ENCODE measurements at regions not wholly inside any gene's neighbourhood (a gene's known extent, or its start where the extent isn't known, plus 50 kb on each side); places are given as distances from the start of the nearest gene placed in this dataset.
A peak's percentile ranks its signal among the peaks of the same experiment; 100 is the strongest.

- Histone ChIP-seq H3K27me3 (ENCODE audit: control insufficient read depth in 1 of 2, insufficient read depth in 2 of 2, low read length in 2 of 2) (peaks cover 0 to 17% of the 10 kb centered on the region in 2 experiments; a peak in 3 of 5 replicates), H3K79me2 (ENCODE audit: insufficient read depth, low read length) (no peaks in the 10 kb centered on the region), H3K36me3 (replicated peaks in 1 of 2; ENCODE audit: control insufficient read depth in 1 of 2, insufficient read depth in 2 of 2, low read length in 2 of 2) (no peaks in the 10 kb centered on the region), H3K9ac (ENCODE audit: insufficient read depth, low read depth, low read length) (no peak overlapping the region), H3K9me3 (ENCODE audit: low read length) (no peaks in the 10 kb centered on the region), H3K4me2 (ENCODE audit: low read depth, low read length) (no peak overlapping the region), H2AFZ (ENCODE audit: low read length) (no peak overlapping the region), H4K20me1 (ENCODE audit: insufficient read depth, low read length) (no peaks in the 10 kb centered on the region), H3K4me1 (ENCODE audit: insufficient read depth, low read length) (peaks cover 8% of the 10 kb centered on the region), H3K4me3 (replicated peaks in 1 of 3; ENCODE audit: insufficient read depth in 1 of 3, low read depth in 2 of 3, low read length in 3 of 3) (no peak overlapping the region), H3K27ac (ENCODE audit: extremely low read length, insufficient read depth, low read length) (no peak overlapping the region)
- BruUV-seq (replicated peaks), result no TSS peak
- intact Hi-C loops (cut with micrococcal nuclease; ENCODE audit: unreplicated experiment) (no loop called here), in situ Hi-C loops (cut with HindIII; ENCODE audit: extremely low pct_ligation_motif_present, low pct_unique_long_range_greater_than_20kb) (no loop called here)
- WGBS (ENCODE audit: low lambda C conversion rate), result 20% methylated on average over 4 of the region's 4 CpGs
- ChIA-PET POLR2A (no interaction called here), CTCF (ENCODE audit: low intra/inter-chr PET ratio, low total read pairs) (no interaction called here)
- TF ChIP-seq SMAD3 (CRISPR knock-in tag; IDR thresholded peaks at IDR 0.05), result no peak
- no peak for TF ChIP-seq ISL2 (CRISPR knock-in tag; IDR thresholded peaks at IDR 0.05)
- TF ChIP-seq MAFF (IDR thresholded peaks at IDR 0.05; ENCODE audit: low read depth, low read length), result peak; percentile 81
- no peak for TF ChIP-seq POGZ (CRISPR knock-in tag; IDR thresholded peaks at IDR 0.05)
- TF ChIP-seq ZFP62 (CRISPR knock-in tag; IDR thresholded peaks at IDR 0.05), result no peak
- TF ChIP-seq RBM39 (IDR thresholded peaks at IDR 0.05; ENCODE audit: low read depth, low read length, poor library complexity, severe bottlenecking), result no peak
- peak; percentile 78 to 86; a peak in 3 of 4 replicates for TF ChIP-seq MAFK (conservative IDR thresholded peaks at IDR 0.05 in 1 of 2, IDR thresholded peaks at IDR 0.05 in 1 of 2; ENCODE audit: low read length in 2 of 2)
- no peak for TF ChIP-seq CC2D1A (CRISPR knock-in tag; IDR thresholded peaks at IDR 0.05)
- TF ChIP-seq SIN3A (IDR thresholded peaks at IDR 0.05; ENCODE audit: borderline replicate concordance, low read depth, low read length), result no peak
- no peak for FAIRE-seq
- DNase-seq (ENCODE audit: low spot score), result no peak
- no peak for ATAC-seq
Observed at GRCh38 chr2:176558574-176559140, 289.4 kb downstream of the MTX2 start.

- Histone ChIP-seq H3K79me2 (ENCODE audit: insufficient read depth, low read length) (no peaks in the 10 kb centered on the region), H3K36me3 (replicated peaks in 1 of 2; ENCODE audit: control insufficient read depth in 1 of 2, insufficient read depth in 2 of 2, low read length in 2 of 2) (no peaks in the 10 kb centered on the region), H3K27me3 (ENCODE audit: control insufficient read depth in 1 of 2, insufficient read depth in 2 of 2, low read length in 2 of 2) (peaks cover 0 to 8% of the 10 kb centered on the region in 2 experiments; a peak in 2 of 5 replicates), H3K27ac (ENCODE audit: extremely low read length, insufficient read depth, low read length) (no peak overlapping the region), H3K9me3 (ENCODE audit: low read length) (no peaks in the 10 kb centered on the region), H3K4me3 (replicated peaks in 1 of 3; ENCODE audit: insufficient read depth in 1 of 3, low read depth in 2 of 3, low read length in 3 of 3) (no peak overlapping the region), H3K4me2 (ENCODE audit: low read depth, low read length) (no peak overlapping the region), H3K4me1 (ENCODE audit: insufficient read depth, low read length) (no peaks in the 10 kb centered on the region), H4K20me1 (ENCODE audit: insufficient read depth, low read length) (no peaks in the 10 kb centered on the region), H3K9ac (ENCODE audit: insufficient read depth, low read depth, low read length) (no peak overlapping the region), H2AFZ (ENCODE audit: low read length) (no peak overlapping the region)
- intact Hi-C loops (cut with micrococcal nuclease; ENCODE audit: unreplicated experiment), result no loop called here
- POLR2A ChIA-PET, result no interaction called here
- WGBS (ENCODE audit: low lambda C conversion rate), result 2% methylated on average over 1 of the region's 2 CpGs
- FAIRE-seq, result no peak
- TF ChIP-seq ZNF543 (CRISPR knock-in tag; IDR thresholded peaks at IDR 0.05), result no peak
- TF ChIP-seq DR1 (CRISPR knock-in tag; IDR thresholded peaks at IDR 0.05), result no peak
- TF ChIP-seq ZNF253 (CRISPR knock-in tag; IDR thresholded peaks at IDR 0.05; ENCODE audit: borderline replicate concordance), result no peak
- TF ChIP-seq ZNF674 (CRISPR knock-in tag; IDR thresholded peaks at IDR 0.05; ENCODE audit: low read depth), result no peak
- in situ Hi-C loops (cut with HindIII; ENCODE audit: extremely low pct_ligation_motif_present, low pct_unique_long_range_greater_than_20kb), result no loop called here
- BruUV-seq (replicated peaks), result no TSS peak
- ATAC-seq, result no peak
- CTCF ChIA-PET (ENCODE audit: low intra/inter-chr PET ratio, low total read pairs), result no interaction called here
- DNase-seq (ENCODE audit: low spot score), result no peak
Observed at GRCh38 chr2:176560296-176560695, 291.1 kb downstream of the MTX2 start.

Data from HepG2 (cell line).